Tibial nerve (tissue), 4 donors: ENCODE measurements at regions not wholly inside any gene's neighbourhood (a gene's known extent, or its start where the extent isn't known, plus 50 kb on each side); places are given as distances from the start of the nearest gene placed in this dataset.

Experiments
- DNase-seq, 2 donors: peaks; one replicate each; pipeline ENCODE4 v3.0.0-alpha.2; 2019; ENCODE audit warnings: low spot score in 2 of 2
- H3K27ac ChIP-seq, 4 donors: fragments of 200-600 bp; sonication (generic) in 3 of 4; one replicate each; pipeline ENCODE4 v1.5.1; 2017 to 2019; ENCODE audit warnings: mild to moderate bottlenecking in 1 of 4
- H3K27me3 ChIP-seq, 2 donors: fragments of 200-600 bp; sonication (generic) in 1 of 2; one replicate each; pipeline versions ENCODE4 v1.5.1 to v1.6.0; 2017 to 2019
- H3K36me3 ChIP-seq, 3 donors: fragments of 200-600 bp; sonication (generic); one replicate each; pipeline ENCODE4 v1.5.1; 2018 to 2019
- H3K4me1 ChIP-seq, 4 donors: fragments of 200-600 bp; sonication (generic) in 3 of 4; one replicate each; pipeline ENCODE4 v1.5.1; 2017 to 2019
- H3K4me3 ChIP-seq, 4 donors: fragments of 200-600 bp; sonication (generic) in 3 of 4; one replicate each; pipeline ENCODE4 v1.5.1; 2017 to 2019; ENCODE audit warnings: mild to moderate bottlenecking in 1 of 4, moderate library complexity in 1 of 4
- H3K9me3 ChIP-seq, 4 donors: fragments of 200-600 bp; sonication (generic) in 3 of 4; one replicate each; pipeline ENCODE4 v1.5.1; 2017 to 2019
- EP300 ChIP-seq, 2 donors: sonication (generic); formaldehyde crosslinking; IDR thresholded peaks; one replicate each; pipeline ENCODE4 v1.6.1; 2017; ENCODE audit warnings: antibody characterized with exemption in 2 of 2, mild to moderate bottlenecking in 1 of 2
- POLR2A ChIP-seq, 2 donors: fragments of 450-650 bp; IDR thresholded peaks; one replicate each; pipeline ENCODE4 v1.6.1; 2017; ENCODE audit warnings: antibody characterized with exemption in 2 of 2, mild to moderate bottlenecking in 2 of 2, moderate library complexity in 2 of 2
- WGBS, 2 donors: methylation state at CpG; one replicate each; pipeline ENCODE4 v1.1.5; 2018; 5-methylcytosine and 5-hydroxymethylcytosine counted together
- TF ChIP-seq, protein P1 (sequence below), 5 experiments: fragments of 200-600 bp in 3 of 5; fragments of 450-650 bp in 2 of 5; sonication (generic) in 3 of 5; IDR thresholded peaks; one replicate each; pipeline ENCODE4 v1.5.1; 2016 to 2019; ENCODE audit warnings: antibody characterized with exemption in 5 of 5, mild to moderate bottlenecking in 3 of 5, moderate library complexity in 2 of 5

DNA sequence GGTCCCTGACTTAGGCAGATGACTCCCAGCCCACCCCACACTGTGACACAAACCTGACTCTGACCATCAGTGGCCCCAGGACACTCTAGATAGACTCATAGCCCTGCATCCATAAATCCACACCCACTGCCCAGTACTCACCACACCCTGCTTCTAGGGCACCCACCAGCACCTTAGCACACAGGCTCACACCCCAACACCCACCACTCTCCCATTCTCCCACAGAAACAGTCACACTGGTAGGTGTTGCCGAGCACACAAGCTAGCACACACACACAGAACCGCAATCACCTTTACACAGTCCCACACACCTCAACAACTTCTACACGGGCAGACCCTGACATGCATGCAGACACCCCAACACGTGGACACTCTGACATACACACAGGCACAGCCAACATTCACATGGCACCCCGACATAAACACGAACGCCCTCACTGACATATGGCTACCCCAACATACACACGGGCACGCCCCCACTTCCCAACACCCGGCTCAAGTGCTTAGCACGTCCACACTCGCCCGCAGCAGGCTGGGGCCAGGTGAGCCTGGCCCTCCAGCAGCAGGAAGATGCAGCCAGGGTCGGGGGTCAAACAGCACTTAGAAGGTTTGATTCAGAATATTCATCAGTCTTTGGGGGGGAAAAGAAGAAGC lies 105.5 kb upstream of the TARDBP start:
- no peak for DNase-seq
- Histone ChIP-seq H3K27me3 (no peaks in the 10 kb centered on the region), H3K36me3 (no peaks in the 10 kb centered on the region), H3K4me3 (no peak overlapping the region), H3K9me3 (no peaks in the 10 kb centered on the region), H3K4me1 (no peaks in the 10 kb centered on the region), H3K27ac (no peak overlapping the region)
- WGBS, 2 donors, result 70 to 74% methylated on average over 14 of the region's 14 CpGs
- TF ChIP-seq POLR2A (IDR thresholded peaks at IDR 0.05) (no peak), EP300 (IDR thresholded peaks at IDR 0.05) (no peak)
- TF ChIP-seq, protein P1, sequence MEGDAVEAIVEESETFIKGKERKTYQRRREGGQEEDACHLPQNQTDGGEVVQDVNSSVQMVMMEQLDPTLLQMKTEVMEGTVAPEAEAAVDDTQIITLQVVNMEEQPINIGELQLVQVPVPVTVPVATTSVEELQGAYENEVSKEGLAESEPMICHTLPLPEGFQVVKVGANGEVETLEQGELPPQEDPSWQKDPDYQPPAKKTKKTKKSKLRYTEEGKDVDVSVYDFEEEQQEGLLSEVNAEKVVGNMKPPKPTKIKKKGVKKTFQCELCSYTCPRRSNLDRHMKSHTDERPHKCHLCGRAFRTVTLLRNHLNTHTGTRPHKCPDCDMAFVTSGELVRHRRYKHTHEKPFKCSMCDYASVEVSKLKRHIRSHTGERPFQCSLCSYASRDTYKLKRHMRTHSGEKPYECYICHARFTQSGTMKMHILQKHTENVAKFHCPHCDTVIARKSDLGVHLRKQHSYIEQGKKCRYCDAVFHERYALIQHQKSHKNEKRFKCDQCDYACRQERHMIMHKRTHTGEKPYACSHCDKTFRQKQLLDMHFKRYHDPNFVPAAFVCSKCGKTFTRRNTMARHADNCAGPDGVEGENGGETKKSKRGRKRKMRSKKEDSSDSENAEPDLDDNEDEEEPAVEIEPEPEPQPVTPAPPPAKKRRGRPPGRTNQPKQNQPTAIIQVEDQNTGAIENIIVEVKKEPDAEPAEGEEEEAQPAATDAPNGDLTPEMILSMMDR (IDR thresholded peaks at IDR 0.05), result no peak

DNA sequence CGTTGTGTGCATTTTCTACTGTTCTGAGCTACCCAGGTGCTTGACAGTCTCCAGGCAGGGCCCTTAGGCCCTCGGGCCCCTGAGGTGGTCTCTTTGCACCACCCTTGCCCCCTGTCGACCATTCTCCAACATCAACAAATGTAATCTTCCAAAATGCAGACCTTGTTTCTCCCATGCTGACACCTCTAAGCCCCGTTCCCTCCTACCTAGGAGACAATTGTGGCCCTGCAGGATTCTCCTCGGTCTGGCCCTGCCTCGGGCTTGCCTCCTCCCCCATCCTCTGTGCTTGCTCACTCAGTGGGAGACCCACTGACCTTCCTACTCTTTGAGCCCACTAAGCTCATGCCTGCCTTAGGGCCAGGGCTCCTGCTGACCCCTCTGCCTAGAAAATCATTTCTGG lies 104.2 kb upstream of the TARDBP start:
- Histone ChIP-seq H3K27me3 (no peaks in the 10 kb centered on the region), H3K27ac (no peak overlapping the region), H3K9me3 (no peaks in the 10 kb centered on the region), H3K36me3 (no peaks in the 10 kb centered on the region), H3K4me3 (no peak overlapping the region), H3K4me1 (no peaks in the 10 kb centered on the region)
- 49 to 69% methylated on average over 6 of the region's 6 CpGs for WGBS, 2 donors
- TF ChIP-seq POLR2A (IDR thresholded peaks at IDR 0.05) (no peak), EP300 (IDR thresholded peaks at IDR 0.05) (no peak)
- TF ChIP-seq, protein P1 (IDR thresholded peaks at IDR 0.05), result no peak
- DNase-seq, result no peak

DNA sequence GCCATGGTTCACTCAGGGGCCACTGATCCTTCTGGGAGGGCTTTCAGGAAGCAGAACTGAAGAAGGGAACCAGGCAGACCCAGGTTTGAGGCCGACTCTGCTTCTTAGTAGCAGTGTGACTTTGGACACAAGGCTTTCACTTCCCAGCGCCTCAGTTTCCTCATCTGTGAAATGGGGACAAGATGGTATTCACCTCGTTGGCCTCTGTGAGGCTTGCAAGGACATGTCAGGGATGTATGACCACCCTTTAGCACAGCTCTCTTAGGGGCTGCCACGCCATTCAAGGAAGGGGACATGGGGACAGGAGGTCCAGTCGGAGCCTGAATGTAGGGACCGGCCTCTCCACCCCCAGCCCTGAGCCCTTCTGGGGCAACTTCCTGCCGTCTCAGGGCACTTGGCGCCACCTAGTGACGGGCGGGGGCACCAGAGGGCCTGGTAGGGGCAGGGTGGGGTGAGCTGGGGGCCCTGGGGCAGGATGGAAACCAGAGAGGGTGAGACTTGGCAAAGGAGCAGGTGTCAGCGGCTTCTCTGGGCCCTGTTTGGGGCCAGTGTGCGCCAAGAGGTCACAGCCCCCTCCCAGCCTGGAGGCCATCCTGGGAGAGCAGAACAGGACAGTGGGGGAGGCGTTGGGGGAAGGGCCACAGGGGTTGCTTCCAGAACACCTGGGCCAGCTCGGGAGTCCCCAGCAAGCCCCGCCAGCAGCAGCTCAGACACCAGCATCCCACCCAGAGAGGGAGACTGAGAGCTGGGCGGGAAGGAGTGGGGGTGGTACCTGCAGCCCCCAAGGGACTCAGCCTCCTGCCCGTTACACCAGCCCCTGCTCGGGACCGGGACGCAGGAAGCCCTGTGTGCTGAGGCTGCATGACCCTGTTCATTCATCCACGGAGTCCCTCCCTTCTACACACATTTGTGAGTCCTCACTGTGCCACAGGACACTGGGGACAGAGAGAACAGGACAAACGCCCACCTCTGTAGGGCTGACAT lies 102.5 kb upstream of the TARDBP start:
- H3K27me3 ChIP-seq, result no peaks in the 10 kb centered on the region
- WGBS, 2 donors, result 36 to 48% methylated on average over 11 to 20 of the region's 22 CpGs
- no peaks in the 10 kb centered on the region for H3K9me3 ChIP-seq
- DNase-seq, result no peak
- no peak overlapping the region for H3K4me3 ChIP-seq
- H3K4me1 ChIP-seq, result no peaks in the 10 kb centered on the region
- no peaks in the 10 kb centered on the region for H3K36me3 ChIP-seq
- H3K27ac ChIP-seq, result peak overlapping the region in 1 of 4 donors; percentile 63
- TF ChIP-seq, protein P1 (IDR thresholded peaks at IDR 0.05), result peak in 4 of 5 experiments; percentile 23 to 51 (median 38)
- TF ChIP-seq EP300 (IDR thresholded peaks at IDR 0.05) (peak in 1 of 2 donors; percentile 53), POLR2A (IDR thresholded peaks at IDR 0.05) (no peak)

DNA sequence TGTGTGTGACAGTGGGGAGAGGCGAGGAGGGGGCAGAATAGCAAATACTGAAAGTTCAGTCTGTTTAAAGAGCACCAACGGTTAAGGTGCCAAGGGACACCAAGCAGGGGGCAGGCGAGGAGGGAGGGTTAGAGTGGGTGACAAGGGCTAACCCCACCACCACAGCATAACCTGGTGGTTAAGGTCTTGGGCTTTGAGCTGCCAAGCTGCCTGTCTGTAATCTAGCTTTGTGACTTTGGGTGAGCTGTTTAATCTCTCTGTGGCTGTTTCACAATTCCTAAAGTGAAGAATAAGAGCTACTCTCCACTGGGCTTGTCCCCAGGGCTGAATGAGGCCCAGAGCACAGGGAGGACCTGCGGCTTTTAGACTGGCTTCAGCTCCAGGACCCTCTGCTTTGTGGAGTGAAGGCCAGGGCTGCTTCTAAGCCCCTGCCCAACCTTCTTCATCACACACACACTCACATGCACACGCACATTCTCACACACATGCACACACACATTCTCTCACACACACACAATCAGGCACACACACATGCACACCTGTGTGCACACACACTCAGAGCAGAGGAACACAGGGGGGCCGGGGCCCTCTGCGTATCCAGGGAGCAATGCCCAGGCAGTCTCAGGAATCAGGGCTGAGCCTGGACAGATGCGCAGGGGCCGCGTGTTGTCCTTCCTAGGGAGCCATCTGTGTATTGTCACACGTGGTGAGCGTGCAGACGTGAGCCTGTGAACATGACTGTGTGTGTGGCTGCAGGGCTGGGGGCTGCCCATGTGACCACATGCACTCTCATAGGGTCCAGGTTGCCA lies 101.6 kb upstream of the TARDBP start:
- TF ChIP-seq, protein P1 (IDR thresholded peaks at IDR 0.05), result no peak
- H3K36me3 ChIP-seq, result no peaks in the 10 kb centered on the region
- no peaks in the 10 kb centered on the region for H3K9me3 ChIP-seq
- H3K4me1 ChIP-seq, result no peaks in the 10 kb centered on the region
- 79 to 82% methylated on average over 12 to 13 of the region's 13 CpGs for WGBS, 2 donors
- H3K27me3 ChIP-seq, result no peaks in the 10 kb centered on the region
- DNase-seq, result no peak
- H3K4me3 ChIP-seq, result no peak overlapping the region
- H3K27ac ChIP-seq, result peak overlapping the region in 1 of 4 donors; percentile 53
